HL-60 (cell line): ENCODE measurements at regions not wholly inside any gene's neighbourhood (a gene's known extent, or its start where the extent isn't known, plus 50 kb on each side); places are given as distances from the start of the nearest gene placed in this dataset.

Experiments used
- GABPA ChIP-seq: IDR thresholded peaks from 2 replicates; pipeline ENCODE4 v1.6.1; 2012; ENCODE audit warnings: low read depth
- POLR2AphosphoS5 ChIP-seq: IDR thresholded peaks from 2 replicates; pipeline ENCODE4 v1.6.1; 2012; ENCODE audit warnings: low read depth
- TF ChIP-seq, protein P1 (sequence below): IDR thresholded peaks from one replicate; pipeline ENCODE4 v1.5.1; 2011; ENCODE audit warnings: low read length, control low read depth, inconsistent platforms; ENCODE audit not compliant: insufficient read depth
- TF ChIP-seq, protein P2 (sequence below): IDR thresholded peaks from 2 replicates; pipeline ENCODE4 v1.6.1; 2012; ENCODE audit warnings: low read depth; ENCODE audit not compliant: insufficient replicate concordance

DNA sequence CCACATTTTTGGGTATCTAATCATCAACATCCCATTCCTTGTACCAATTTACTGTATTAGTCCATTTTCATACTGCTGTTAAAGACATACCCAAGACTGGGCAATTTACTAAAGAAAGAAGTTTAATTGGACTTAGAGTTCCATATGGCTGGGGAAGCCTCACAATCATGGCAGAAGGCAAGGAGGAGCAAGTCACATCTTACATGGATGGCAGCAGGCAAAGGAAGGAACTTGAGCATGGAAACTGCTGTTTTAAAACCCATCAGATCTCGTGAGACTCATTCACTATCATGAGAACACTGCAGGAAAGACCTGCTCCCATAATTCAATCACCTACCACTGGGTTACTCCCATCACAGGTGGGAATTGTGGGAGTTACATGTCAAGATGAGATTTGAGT lies 95.4 kb upstream of the SLCO6A1 start:
- TF ChIP-seq, protein P1, sequence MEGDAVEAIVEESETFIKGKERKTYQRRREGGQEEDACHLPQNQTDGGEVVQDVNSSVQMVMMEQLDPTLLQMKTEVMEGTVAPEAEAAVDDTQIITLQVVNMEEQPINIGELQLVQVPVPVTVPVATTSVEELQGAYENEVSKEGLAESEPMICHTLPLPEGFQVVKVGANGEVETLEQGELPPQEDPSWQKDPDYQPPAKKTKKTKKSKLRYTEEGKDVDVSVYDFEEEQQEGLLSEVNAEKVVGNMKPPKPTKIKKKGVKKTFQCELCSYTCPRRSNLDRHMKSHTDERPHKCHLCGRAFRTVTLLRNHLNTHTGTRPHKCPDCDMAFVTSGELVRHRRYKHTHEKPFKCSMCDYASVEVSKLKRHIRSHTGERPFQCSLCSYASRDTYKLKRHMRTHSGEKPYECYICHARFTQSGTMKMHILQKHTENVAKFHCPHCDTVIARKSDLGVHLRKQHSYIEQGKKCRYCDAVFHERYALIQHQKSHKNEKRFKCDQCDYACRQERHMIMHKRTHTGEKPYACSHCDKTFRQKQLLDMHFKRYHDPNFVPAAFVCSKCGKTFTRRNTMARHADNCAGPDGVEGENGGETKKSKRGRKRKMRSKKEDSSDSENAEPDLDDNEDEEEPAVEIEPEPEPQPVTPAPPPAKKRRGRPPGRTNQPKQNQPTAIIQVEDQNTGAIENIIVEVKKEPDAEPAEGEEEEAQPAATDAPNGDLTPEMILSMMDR: no peak
- no peak for TF ChIP-seq POLR2AphosphoS5
- no peak for TF ChIP-seq GABPA
- TF ChIP-seq, protein P2, sequence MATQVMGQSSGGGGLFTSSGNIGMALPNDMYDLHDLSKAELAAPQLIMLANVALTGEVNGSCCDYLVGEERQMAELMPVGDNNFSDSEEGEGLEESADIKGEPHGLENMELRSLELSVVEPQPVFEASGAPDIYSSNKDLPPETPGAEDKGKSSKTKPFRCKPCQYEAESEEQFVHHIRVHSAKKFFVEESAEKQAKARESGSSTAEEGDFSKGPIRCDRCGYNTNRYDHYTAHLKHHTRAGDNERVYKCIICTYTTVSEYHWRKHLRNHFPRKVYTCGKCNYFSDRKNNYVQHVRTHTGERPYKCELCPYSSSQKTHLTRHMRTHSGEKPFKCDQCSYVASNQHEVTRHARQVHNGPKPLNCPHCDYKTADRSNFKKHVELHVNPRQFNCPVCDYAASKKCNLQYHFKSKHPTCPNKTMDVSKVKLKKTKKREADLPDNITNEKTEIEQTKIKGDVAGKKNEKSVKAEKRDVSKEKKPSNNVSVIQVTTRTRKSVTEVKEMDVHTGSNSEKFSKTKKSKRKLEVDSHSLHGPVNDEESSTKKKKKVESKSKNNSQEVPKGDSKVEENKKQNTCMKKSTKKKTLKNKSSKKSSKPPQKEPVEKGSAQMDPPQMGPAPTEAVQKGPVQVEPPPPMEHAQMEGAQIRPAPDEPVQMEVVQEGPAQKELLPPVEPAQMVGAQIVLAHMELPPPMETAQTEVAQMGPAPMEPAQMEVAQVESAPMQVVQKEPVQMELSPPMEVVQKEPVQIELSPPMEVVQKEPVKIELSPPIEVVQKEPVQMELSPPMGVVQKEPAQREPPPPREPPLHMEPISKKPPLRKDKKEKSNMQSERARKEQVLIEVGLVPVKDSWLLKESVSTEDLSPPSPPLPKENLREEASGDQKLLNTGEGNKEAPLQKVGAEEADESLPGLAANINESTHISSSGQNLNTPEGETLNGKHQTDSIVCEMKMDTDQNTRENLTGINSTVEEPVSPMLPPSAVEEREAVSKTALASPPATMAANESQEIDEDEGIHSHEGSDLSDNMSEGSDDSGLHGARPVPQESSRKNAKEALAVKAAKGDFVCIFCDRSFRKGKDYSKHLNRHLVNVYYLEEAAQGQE: no peak
